ENCODE measurements at regions not wholly inside any gene's neighbourhood (a gene's known extent, or its start where the extent isn't known, plus 50 kb on each side); places are given as distances from the start of the nearest gene placed in this dataset.

- DNase-seq (ENCODE audit: low read depth in 1 of 2, low spot score in 1 of 2): no peak
- H3K27me3 ChIP-seq (ENCODE audit: insufficient read depth, poor library complexity, severe bottlenecking): no peaks in the 10 kb centered on the region
- H3K4me3 ChIP-seq (replicated peaks; ENCODE audit: insufficient read depth, low read length): no peak overlapping the region
- no peak overlapping the region for H3K27ac ChIP-seq (replicated peaks)
- TF ChIP-seq REST (IDR thresholded peaks at IDR 0.05; ENCODE audit: insufficient replicate concordance, low read depth) (no peak), POLR2AphosphoS5 (IDR thresholded peaks at IDR 0.05; ENCODE audit: low read depth) (no peak), GABPA (IDR thresholded peaks at IDR 0.05; ENCODE audit: low read depth) (no peak), SPI1 (IDR thresholded peaks at IDR 0.05; ENCODE audit: borderline replicate concordance, low read depth) (no peak)
- TF ChIP-seq, protein P1, sequence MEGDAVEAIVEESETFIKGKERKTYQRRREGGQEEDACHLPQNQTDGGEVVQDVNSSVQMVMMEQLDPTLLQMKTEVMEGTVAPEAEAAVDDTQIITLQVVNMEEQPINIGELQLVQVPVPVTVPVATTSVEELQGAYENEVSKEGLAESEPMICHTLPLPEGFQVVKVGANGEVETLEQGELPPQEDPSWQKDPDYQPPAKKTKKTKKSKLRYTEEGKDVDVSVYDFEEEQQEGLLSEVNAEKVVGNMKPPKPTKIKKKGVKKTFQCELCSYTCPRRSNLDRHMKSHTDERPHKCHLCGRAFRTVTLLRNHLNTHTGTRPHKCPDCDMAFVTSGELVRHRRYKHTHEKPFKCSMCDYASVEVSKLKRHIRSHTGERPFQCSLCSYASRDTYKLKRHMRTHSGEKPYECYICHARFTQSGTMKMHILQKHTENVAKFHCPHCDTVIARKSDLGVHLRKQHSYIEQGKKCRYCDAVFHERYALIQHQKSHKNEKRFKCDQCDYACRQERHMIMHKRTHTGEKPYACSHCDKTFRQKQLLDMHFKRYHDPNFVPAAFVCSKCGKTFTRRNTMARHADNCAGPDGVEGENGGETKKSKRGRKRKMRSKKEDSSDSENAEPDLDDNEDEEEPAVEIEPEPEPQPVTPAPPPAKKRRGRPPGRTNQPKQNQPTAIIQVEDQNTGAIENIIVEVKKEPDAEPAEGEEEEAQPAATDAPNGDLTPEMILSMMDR (IDR thresholded peaks at IDR 0.05; ENCODE audit: insufficient read depth, low read length): no peak
These were observed 469.1 kb upstream of the FAT3 start for GRCh38 chr11:91755526-91755925.

DNA sequence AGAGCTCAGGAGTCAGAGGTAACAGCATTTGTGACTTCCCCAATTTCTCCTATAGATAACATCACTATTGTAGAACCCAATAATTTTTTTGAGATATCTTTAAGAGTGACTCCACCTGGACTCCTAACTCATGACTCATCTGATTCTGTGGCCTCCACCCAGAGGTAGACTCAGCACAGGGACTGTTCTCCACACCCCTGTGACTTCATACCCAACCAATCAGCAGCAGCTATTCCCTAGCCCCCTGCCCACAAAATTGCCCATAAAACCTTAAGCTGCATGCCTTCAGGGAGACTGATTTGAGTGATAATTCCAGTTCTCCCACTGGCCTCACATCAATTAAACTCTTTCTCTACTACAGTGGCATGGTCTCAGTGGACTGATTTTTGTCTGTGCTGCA, 475.4 kb upstream of the FAT3 start:
- TF ChIP-seq GABPA (IDR thresholded peaks at IDR 0.05; ENCODE audit: low read depth) (no peak), REST (IDR thresholded peaks at IDR 0.05; ENCODE audit: insufficient replicate concordance, low read depth) (no peak), POLR2AphosphoS5 (IDR thresholded peaks at IDR 0.05; ENCODE audit: low read depth) (no peak), SPI1 (IDR thresholded peaks at IDR 0.05; ENCODE audit: borderline replicate concordance, low read depth) (no peak)
- TF ChIP-seq, protein P1 (IDR thresholded peaks at IDR 0.05; ENCODE audit: insufficient read depth, low read length): no peak
- DNase-seq (ENCODE audit: low read depth in 1 of 2, low spot score in 1 of 2): no peak
- no peak overlapping the region for H3K4me3 ChIP-seq (replicated peaks; ENCODE audit: insufficient read depth, low read length)
- H3K27me3 ChIP-seq (ENCODE audit: insufficient read depth, poor library complexity, severe bottlenecking): no peaks in the 10 kb centered on the region
- H3K27ac ChIP-seq (replicated peaks): no peak overlapping the region

- TF ChIP-seq SPI1 (IDR thresholded peaks at IDR 0.05; ENCODE audit: borderline replicate concordance, low read depth) (no peak), GABPA (IDR thresholded peaks at IDR 0.05; ENCODE audit: low read depth) (no peak), POLR2AphosphoS5 (IDR thresholded peaks at IDR 0.05; ENCODE audit: low read depth) (no peak), REST (IDR thresholded peaks at IDR 0.05; ENCODE audit: insufficient replicate concordance, low read depth) (no peak)
- TF ChIP-seq, protein P1 (IDR thresholded peaks at IDR 0.05; ENCODE audit: insufficient read depth, low read length): no peak
- DNase-seq (ENCODE audit: low read depth in 1 of 2, low spot score in 1 of 2): no peak
- Histone ChIP-seq H3K27me3 (ENCODE audit: insufficient read depth, poor library complexity, severe bottlenecking) (no peaks in the 10 kb centered on the region), H3K27ac (replicated peaks) (no peak overlapping the region), H3K4me3 (replicated peaks; ENCODE audit: insufficient read depth, low read length) (no peak overlapping the region)
These were observed 482.5 kb upstream of the FAT3 start for GRCh38 chr11:91742155-91742554.
